ENCODE measurements at regions not wholly inside any gene's neighbourhood (a gene's known extent, or its start where the extent isn't known, plus 50 kb on each side); places are given as distances from the start of the nearest gene placed in this dataset.

DNA sequence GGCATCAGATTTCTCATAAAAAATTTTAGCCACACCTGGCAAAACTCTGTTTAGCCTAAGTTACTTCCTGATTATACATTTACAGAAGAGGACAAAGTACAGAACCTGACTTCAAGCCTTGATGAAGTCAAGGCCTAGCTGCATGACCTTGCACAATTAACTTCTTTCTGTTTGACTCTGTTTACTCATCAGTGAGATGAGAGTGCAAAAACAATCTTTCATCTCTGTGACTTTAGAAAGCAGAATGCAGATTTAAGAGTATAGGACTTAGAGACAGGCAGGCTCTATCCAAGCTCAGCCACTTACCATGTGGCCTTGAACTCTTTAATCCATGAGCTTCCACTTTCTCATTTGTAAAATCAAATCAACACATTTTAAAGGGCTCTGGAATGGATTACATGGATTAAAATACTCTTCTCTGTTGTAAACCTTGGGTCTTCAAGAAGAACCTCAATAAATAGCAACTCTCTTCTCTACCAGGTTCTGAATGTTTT lies 1178.9 kb downstream of the FLRT2 start:
- POLR2A ChIA-PET (ENCODE audit: low non-redundant PET), result no interaction called here
- Histone ChIP-seq H3K27me3 (replicated peaks; ENCODE audit: insufficient read depth, low read depth, low read length, poor library complexity) (no peaks in the 10 kb centered on the region), H3K4me1 (ENCODE audit: insufficient read depth, low read length, poor library complexity, severe bottlenecking) (peaks cover 7% of the 10 kb centered on the region), H3K27ac (ENCODE audit: low read depth, low read length, poor library complexity, severe bottlenecking) (no peak overlapping the region), H3K36me3 (ENCODE audit: insufficient read depth, low read length, poor library complexity, severe bottlenecking) (no peaks in the 10 kb centered on the region), H3K9me3 (ENCODE audit: low read depth, low read length, poor library complexity, severe bottlenecking) (no peaks in the 10 kb centered on the region), H3K4me3 (ENCODE audit: low read depth, low read length, poor library complexity, severe bottlenecking) (no peak overlapping the region)
- TF ChIP-seq EZH2 (IDR thresholded peaks at IDR 0.05; ENCODE audit: borderline replicate concordance, low read depth, low read length, poor library complexity, severe bottlenecking), result no peak
- TF ChIP-seq, protein P1, sequence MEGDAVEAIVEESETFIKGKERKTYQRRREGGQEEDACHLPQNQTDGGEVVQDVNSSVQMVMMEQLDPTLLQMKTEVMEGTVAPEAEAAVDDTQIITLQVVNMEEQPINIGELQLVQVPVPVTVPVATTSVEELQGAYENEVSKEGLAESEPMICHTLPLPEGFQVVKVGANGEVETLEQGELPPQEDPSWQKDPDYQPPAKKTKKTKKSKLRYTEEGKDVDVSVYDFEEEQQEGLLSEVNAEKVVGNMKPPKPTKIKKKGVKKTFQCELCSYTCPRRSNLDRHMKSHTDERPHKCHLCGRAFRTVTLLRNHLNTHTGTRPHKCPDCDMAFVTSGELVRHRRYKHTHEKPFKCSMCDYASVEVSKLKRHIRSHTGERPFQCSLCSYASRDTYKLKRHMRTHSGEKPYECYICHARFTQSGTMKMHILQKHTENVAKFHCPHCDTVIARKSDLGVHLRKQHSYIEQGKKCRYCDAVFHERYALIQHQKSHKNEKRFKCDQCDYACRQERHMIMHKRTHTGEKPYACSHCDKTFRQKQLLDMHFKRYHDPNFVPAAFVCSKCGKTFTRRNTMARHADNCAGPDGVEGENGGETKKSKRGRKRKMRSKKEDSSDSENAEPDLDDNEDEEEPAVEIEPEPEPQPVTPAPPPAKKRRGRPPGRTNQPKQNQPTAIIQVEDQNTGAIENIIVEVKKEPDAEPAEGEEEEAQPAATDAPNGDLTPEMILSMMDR (conservative IDR thresholded peaks at IDR 0.05; ENCODE audit: low read depth, low read length), result no peak
- no TSS peak for BruUV-seq (replicated peaks)
- CTCF ChIA-PET, result no interaction called here
- intact Hi-C loops (cut with micrococcal nuclease; ENCODE audit: unreplicated experiment), result no loop called here
- DNase-seq (ENCODE audit: low spot score), result no peak

DNA sequence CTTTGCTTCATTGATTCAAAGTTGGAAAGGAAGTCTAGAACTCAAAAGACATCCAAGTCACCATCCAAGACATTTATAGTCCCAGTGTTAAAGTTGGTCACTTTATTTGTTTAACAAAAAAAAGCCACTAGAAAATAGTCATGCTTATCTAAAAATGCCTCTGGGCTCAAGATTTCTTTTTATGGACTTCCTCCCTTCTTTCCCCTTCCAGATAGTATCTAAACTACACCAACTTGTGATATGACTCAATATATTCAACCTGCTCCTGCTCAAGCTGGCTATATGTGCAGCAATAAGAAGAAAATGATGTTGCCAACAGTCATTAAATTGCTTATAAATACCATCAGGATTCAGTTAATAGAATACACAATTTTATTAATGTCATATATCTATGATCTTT lies 1177.1 kb downstream of the FLRT2 start:
- ChIA-PET POLR2A (ENCODE audit: low non-redundant PET) (no interaction called here), CTCF (no interaction called here)
- no peak overlapping the region for H3K4me3 ChIP-seq (ENCODE audit: low read depth, low read length, poor library complexity, severe bottlenecking)
- DNase-seq (ENCODE audit: low spot score), result no peak
- no TSS peak for BruUV-seq (replicated peaks)
- H3K9me3 ChIP-seq (ENCODE audit: low read depth, low read length, poor library complexity, severe bottlenecking), result no peaks in the 10 kb centered on the region
- H3K36me3 ChIP-seq (ENCODE audit: insufficient read depth, low read length, poor library complexity, severe bottlenecking), result no peaks in the 10 kb centered on the region
- H3K27ac ChIP-seq (ENCODE audit: low read depth, low read length, poor library complexity, severe bottlenecking), result no peak overlapping the region
- intact Hi-C loops (cut with micrococcal nuclease; ENCODE audit: unreplicated experiment), result no loop called here
- peaks cover 3% of the 10 kb centered on the region for H3K4me1 ChIP-seq (ENCODE audit: insufficient read depth, low read length, poor library complexity, severe bottlenecking)
- no peaks in the 10 kb centered on the region for H3K27me3 ChIP-seq (replicated peaks; ENCODE audit: insufficient read depth, low read depth, low read length, poor library complexity)
- TF ChIP-seq, protein P1 (conservative IDR thresholded peaks at IDR 0.05; ENCODE audit: low read depth, low read length), result no peak
- no peak for TF ChIP-seq EZH2 (IDR thresholded peaks at IDR 0.05; ENCODE audit: borderline replicate concordance, low read depth, low read length, poor library complexity, severe bottlenecking)

DNA sequence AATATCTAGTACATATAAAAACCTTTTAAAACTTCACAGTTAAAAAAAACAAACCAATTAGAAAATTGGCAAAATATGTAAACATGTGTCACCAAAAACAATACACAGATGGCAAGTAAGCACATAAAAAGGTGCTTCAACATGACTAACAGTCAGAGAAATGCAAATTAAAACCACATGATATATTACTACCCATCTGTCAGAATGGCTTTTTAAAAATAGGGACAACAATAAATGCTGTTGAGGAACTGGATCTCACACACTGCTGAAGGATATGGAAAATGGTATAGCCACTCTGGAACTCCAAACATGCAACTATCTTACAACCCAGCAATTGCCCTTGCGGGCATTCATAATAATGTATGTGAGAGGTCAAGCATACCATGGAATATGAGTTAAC lies 1153.6 kb downstream of the FLRT2 start:
- DNase-seq (ENCODE audit: low spot score), result no peak
- ChIA-PET POLR2A (ENCODE audit: low non-redundant PET) (no interaction called here), CTCF (no interaction called here)
- no peaks in the 10 kb centered on the region for H3K9me3 ChIP-seq (ENCODE audit: low read depth, low read length, poor library complexity, severe bottlenecking)
- intact Hi-C loops (cut with micrococcal nuclease; ENCODE audit: unreplicated experiment), result no loop called here
- H3K4me1 ChIP-seq (ENCODE audit: insufficient read depth, low read length, poor library complexity, severe bottlenecking), result peaks cover 7% of the 10 kb centered on the region
- no peak for TF ChIP-seq EZH2 (IDR thresholded peaks at IDR 0.05; ENCODE audit: borderline replicate concordance, low read depth, low read length, poor library complexity, severe bottlenecking)
- TF ChIP-seq, protein P1 (conservative IDR thresholded peaks at IDR 0.05; ENCODE audit: low read depth, low read length), result no peak
- BruUV-seq (replicated peaks), result no TSS peak
- no peak overlapping the region for H3K27ac ChIP-seq (ENCODE audit: low read depth, low read length, poor library complexity, severe bottlenecking)
- H3K36me3 ChIP-seq (ENCODE audit: insufficient read depth, low read length, poor library complexity, severe bottlenecking), result no peaks in the 10 kb centered on the region
- H3K27me3 ChIP-seq (replicated peaks; ENCODE audit: insufficient read depth, low read depth, low read length, poor library complexity), result no peaks in the 10 kb centered on the region
- H3K4me3 ChIP-seq (ENCODE audit: low read depth, low read length, poor library complexity, severe bottlenecking), result no peak overlapping the region
